Fibroblast of lung (primary cell): ENCODE measurements at regions not wholly inside any gene's neighbourhood (a gene's known extent, or its start where the extent isn't known, plus 50 kb on each side); places are given as distances from the start of the nearest gene placed in this dataset.
A peak's percentile ranks its signal among the peaks of the same experiment; 100 is the strongest.

Source experiments
- EZH2 ChIP-seq: IDR thresholded peaks from 2 replicates; pipeline ENCODE4 v1.5.1; 2012; ENCODE audit warnings: low read length, control low read depth, mild to moderate bottlenecking; ENCODE audit errors: missing control alignments
- TF ChIP-seq, protein P1 (sequence below), 2 donors: IDR thresholded peaks in 1 of 2; conservative IDR thresholded peaks in 1 of 2; 1 replicate in 1 of 2; 2 replicates in 1 of 2; pipeline ENCODE4 v1.5.1; 2011 to 2012; ENCODE audit warnings: low read length in 2 of 2, control low read depth in 1 of 2, inconsistent platforms in 1 of 2, low read depth in 1 of 2, mild to moderate bottlenecking in 1 of 2

DNA sequence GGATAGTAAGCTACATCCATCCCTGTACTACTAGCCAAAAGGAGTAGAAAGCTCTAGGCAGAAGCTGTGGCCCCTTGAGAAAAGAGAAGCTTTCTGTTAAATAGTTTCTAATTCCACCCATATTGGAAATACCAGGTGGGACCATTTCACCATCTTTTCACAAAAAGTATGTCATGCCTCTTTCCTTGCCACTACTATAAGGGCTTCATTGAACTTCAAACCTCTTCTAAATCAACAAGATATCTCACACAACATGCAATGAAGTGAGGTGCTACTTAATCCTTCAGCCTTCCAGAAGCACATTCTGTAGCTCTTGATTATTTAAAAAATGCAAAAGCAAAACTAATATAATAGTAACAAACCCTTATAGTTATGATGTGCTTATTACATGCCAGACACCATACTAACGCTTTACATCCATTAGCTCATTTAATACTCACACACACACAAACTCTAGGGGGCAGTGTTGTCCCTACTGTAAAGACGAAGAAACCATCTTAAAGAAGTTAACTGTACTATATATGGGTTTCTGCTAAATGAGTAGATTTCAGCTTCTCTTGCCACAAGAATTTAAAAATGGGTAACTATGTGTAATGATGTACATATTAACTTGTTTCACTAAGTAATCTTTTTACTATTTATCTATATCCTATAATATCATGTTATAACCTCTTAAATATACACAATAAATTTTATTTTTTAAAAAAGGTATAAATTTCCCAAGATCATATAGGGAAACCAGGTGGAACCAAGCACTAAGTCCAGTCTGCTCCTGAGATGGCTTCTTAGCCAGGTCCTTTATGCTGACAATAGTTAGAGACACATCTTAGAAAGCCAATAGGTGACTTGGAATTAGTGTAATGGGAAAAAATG, 124.4 kb downstream of the RPS29 start:
- TF ChIP-seq, protein P1, sequence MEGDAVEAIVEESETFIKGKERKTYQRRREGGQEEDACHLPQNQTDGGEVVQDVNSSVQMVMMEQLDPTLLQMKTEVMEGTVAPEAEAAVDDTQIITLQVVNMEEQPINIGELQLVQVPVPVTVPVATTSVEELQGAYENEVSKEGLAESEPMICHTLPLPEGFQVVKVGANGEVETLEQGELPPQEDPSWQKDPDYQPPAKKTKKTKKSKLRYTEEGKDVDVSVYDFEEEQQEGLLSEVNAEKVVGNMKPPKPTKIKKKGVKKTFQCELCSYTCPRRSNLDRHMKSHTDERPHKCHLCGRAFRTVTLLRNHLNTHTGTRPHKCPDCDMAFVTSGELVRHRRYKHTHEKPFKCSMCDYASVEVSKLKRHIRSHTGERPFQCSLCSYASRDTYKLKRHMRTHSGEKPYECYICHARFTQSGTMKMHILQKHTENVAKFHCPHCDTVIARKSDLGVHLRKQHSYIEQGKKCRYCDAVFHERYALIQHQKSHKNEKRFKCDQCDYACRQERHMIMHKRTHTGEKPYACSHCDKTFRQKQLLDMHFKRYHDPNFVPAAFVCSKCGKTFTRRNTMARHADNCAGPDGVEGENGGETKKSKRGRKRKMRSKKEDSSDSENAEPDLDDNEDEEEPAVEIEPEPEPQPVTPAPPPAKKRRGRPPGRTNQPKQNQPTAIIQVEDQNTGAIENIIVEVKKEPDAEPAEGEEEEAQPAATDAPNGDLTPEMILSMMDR (conservative IDR thresholded peaks at IDR 0.05 in 1 of 2, IDR thresholded peaks at IDR 0.05 in 1 of 2; ENCODE audit: low read depth in 1 of 2, low read length in 2 of 2), result peak; percentile 52 to 71
- no peak for TF ChIP-seq EZH2
